Tibial artery (tissue), 4 donors: ENCODE measurements at regions not wholly inside any gene's neighbourhood (a gene's known extent, or its start where the extent isn't known, plus 50 kb on each side); places are given as distances from the start of the nearest gene placed in this dataset.

Experiments used
- DNase-seq, 2 donors: peaks; one replicate each; pipeline ENCODE4 v3.0.0-alpha.2; 2019
- H3K27ac ChIP-seq, 2 donors: fragments of 200-600 bp; sonication (generic) in 1 of 2; 1 replicate in 1 of 2; 2 replicates in 1 of 2; pipeline ENCODE4 v1.5.1; 2018 to 2019; ENCODE audit warnings: mild to moderate bottlenecking in 1 of 2
- H3K27me3 ChIP-seq, 2 donors: fragments of 200-600 bp; sonication (generic) in 1 of 2; one replicate each; pipeline versions ENCODE4 v1.5.1 to v1.6.0; 2016 to 2019
- H3K36me3 ChIP-seq, 3 donors: fragments of 200-600 bp; sonication (generic) in 2 of 3; one replicate each; pipeline ENCODE4 v1.5.1; 2016 to 2019; ENCODE audit warnings: mild to moderate bottlenecking in 2 of 3
- H3K4me1 ChIP-seq, 4 donors: fragments of 200-600 bp; sonication (generic) in 2 of 4; 1 replicate in 3 of 4; 2 replicates in 1 of 4; pipeline ENCODE4 v1.5.1; 2016 to 2019
- H3K4me3 ChIP-seq, 2 donors: fragments of 200-600 bp; sonication (generic) in 1 of 2; 1 replicate in 1 of 2; 2 replicates in 1 of 2; pipeline ENCODE4 v1.5.1; 2018 to 2019; ENCODE audit warnings: mild to moderate bottlenecking in 2 of 2
- H3K9me3 ChIP-seq, 3 donors: fragments of 200-600 bp; sonication (generic) in 1 of 3; one replicate each; pipeline ENCODE4 v1.5.1; 2016 to 2019
- CTCF ChIP-seq, 2 experiments: fragments of 200-600 bp in 1 of 2; fragments of 450-650 bp in 1 of 2; IDR thresholded peaks; one replicate each; pipeline ENCODE4 v1.5.1; 2017 to 2019; ENCODE audit warnings: antibody characterized with exemption in 2 of 2, mild to moderate bottlenecking in 1 of 2, moderate library complexity in 1 of 2
- intact Hi-C: fragments of 100-400 bp; cut with DNase I; formaldehyde crosslinking; loops from one replicate; pipeline ENCODE4 v1.15.0; 2023; ENCODE audit warnings: low total_unique reads

GRCh38 chr12:87612996-87613395 lies 416.2 kb downstream of the C12orf50 start:
- intact Hi-C loops = no loop called here
- Histone ChIP-seq H3K27ac (no peak overlapping the region), H3K4me1 (no peaks in the 10 kb centered on the region), H3K4me3 (no peak overlapping the region), H3K9me3 (no peaks in the 10 kb centered on the region), H3K27me3 (no peaks in the 10 kb centered on the region), H3K36me3 (no peaks in the 10 kb centered on the region)
- DNase-seq = no peak
- TF ChIP-seq CTCF (IDR thresholded peaks at IDR 0.05) = no peak

GRCh38 chr12:87608321-87608720 lies 420.9 kb downstream of the C12orf50 start:
- H3K27ac ChIP-seq = no peak overlapping the region
- no peaks in the 10 kb centered on the region for H3K9me3 ChIP-seq
- H3K36me3 ChIP-seq = no peaks in the 10 kb centered on the region
- no peaks in the 10 kb centered on the region for H3K4me1 ChIP-seq
- no peak overlapping the region for H3K4me3 ChIP-seq
- H3K27me3 ChIP-seq = no peaks in the 10 kb centered on the region
- intact Hi-C loops = no loop called here
- DNase-seq = no peak
- TF ChIP-seq CTCF (IDR thresholded peaks at IDR 0.05) = no peak

- H3K9me3 ChIP-seq = no peaks in the 10 kb centered on the region
- no peak for DNase-seq
- H3K27me3 ChIP-seq = no peaks in the 10 kb centered on the region
- TF ChIP-seq CTCF (IDR thresholded peaks at IDR 0.05) = no peak
- no peak overlapping the region for H3K27ac ChIP-seq
- no peaks in the 10 kb centered on the region for H3K4me1 ChIP-seq
- no peak overlapping the region for H3K4me3 ChIP-seq
- no peaks in the 10 kb centered on the region for H3K36me3 ChIP-seq
- intact Hi-C loops = no loop called here
These were observed 425.5 kb downstream of the C12orf50 start for GRCh38 chr12:87603727-87604126.

GRCh38 chr12:87599459-87599858 lies 429.7 kb downstream of the C12orf50 start:
- TF ChIP-seq CTCF (IDR thresholded peaks at IDR 0.05) = no peak
- Histone ChIP-seq H3K4me1 (no peaks in the 10 kb centered on the region), H3K9me3 (no peaks in the 10 kb centered on the region), H3K4me3 (no peak overlapping the region), H3K36me3 (no peaks in the 10 kb centered on the region), H3K27me3 (no peaks in the 10 kb centered on the region), H3K27ac (no peak overlapping the region)
- intact Hi-C loops = no loop called here
- no peak for DNase-seq

GRCh38 chr12:87597114-87597513 lies 432.1 kb downstream of the C12orf50 start:
- TF ChIP-seq CTCF (IDR thresholded peaks at IDR 0.05) = no peak
- H3K27me3 ChIP-seq = no peaks in the 10 kb centered on the region
- DNase-seq = no peak
- H3K27ac ChIP-seq = no peak overlapping the region
- intact Hi-C loops = no loop called here
- H3K4me1 ChIP-seq = no peaks in the 10 kb centered on the region
- no peaks in the 10 kb centered on the region for H3K9me3 ChIP-seq
- no peak overlapping the region for H3K4me3 ChIP-seq
- no peaks in the 10 kb centered on the region for H3K36me3 ChIP-seq

- no peaks in the 10 kb centered on the region for H3K27me3 ChIP-seq
- H3K9me3 ChIP-seq = no peaks in the 10 kb centered on the region
- no peaks in the 10 kb centered on the region for H3K4me1 ChIP-seq
- DNase-seq = no peak
- no peak overlapping the region for H3K27ac ChIP-seq
- TF ChIP-seq CTCF (IDR thresholded peaks at IDR 0.05) = no peak
- no peaks in the 10 kb centered on the region for H3K36me3 ChIP-seq
- intact Hi-C loops = no loop called here
- no peak overlapping the region for H3K4me3 ChIP-seq
These were observed 432.6 kb downstream of the C12orf50 start for GRCh38 chr12:87596636-87597035.
